Astrocyte (in vitro differentiated cells and primary cell): ENCODE measurements at regions not wholly inside any gene's neighbourhood (a gene's known extent, or its start where the extent isn't known, plus 50 kb on each side); places are given as distances from the start of the nearest gene placed in this dataset.

Source experiments
- DNase-seq: peaks from one replicate; pipeline ENCODE4 v3.0.0-alpha.2; 2010; ENCODE audit warnings: low read depth
- FAIRE-seq: peaks from 2 replicates; lab custom pipeline; 2011; peaks lifted over from hg19 to GRCh38; lab: Jason Lieb, UNC
- H2AFZ ChIP-seq: 2 replicates; pipeline ENCODE4 v1.6.0; 2012; ENCODE audit warnings: low read depth, low read length, inconsistent platforms
- H3K27ac ChIP-seq: 2 replicates; pipeline ENCODE4 v1.5.1; 2011; ENCODE audit warnings: low read depth, low read length, inconsistent platforms
- H3K27me3 ChIP-seq: 2 replicates; pipeline ENCODE4 v1.6.0; 2011; ENCODE audit warnings: low read length, inconsistent platforms; ENCODE audit not compliant: insufficient read depth
- H3K36me3 ChIP-seq: 2 replicates; pipeline ENCODE4 v1.5.1; 2011; ENCODE audit warnings: low read length, inconsistent platforms; ENCODE audit not compliant: insufficient read depth
- H3K4me1 ChIP-seq: 2 replicates; pipeline ENCODE4 v1.5.1; 2011; ENCODE audit warnings: low read length, inconsistent platforms; ENCODE audit not compliant: insufficient read depth
- H3K4me2 ChIP-seq: 2 replicates; pipeline ENCODE4 v1.6.0; 2012; ENCODE audit warnings: low read length, inconsistent platforms
- H3K4me3 ChIP-seq: 2 replicates; pipeline ENCODE4 v1.5.1; 2011; ENCODE audit warnings: low read depth, mild to moderate bottlenecking, low read length, inconsistent platforms; ENCODE audit not compliant: insufficient read depth
- H3K79me2 ChIP-seq: 2 replicates; pipeline ENCODE4 v1.6.0; 2012; ENCODE audit warnings: mild to moderate bottlenecking, low read length, inconsistent platforms; ENCODE audit not compliant: insufficient read depth
- H3K9ac ChIP-seq: 2 replicates; pipeline ENCODE4 v1.6.0; 2012; ENCODE audit warnings: mild to moderate bottlenecking, low read length, inconsistent platforms
- H3K9me3 ChIP-seq: 2 replicates; pipeline ENCODE4 v1.5.1; 2012; ENCODE audit warnings: low read depth, mild to moderate bottlenecking, low read length, inconsistent platforms; ENCODE audit not compliant: insufficient read depth
- H4K20me1 ChIP-seq: 2 replicates; pipeline ENCODE4 v1.6.0; 2012; ENCODE audit warnings: low read length, inconsistent platforms; ENCODE audit not compliant: insufficient read depth
- H3K27ac Mint-ChIP-seq: one replicate; pipeline ENCODE4 v1.8.0; 2021; ENCODE audit warnings: mild to moderate bottlenecking, mixed read lengths; ENCODE audit not compliant: unreplicated experiment
- H3K27me3 Mint-ChIP-seq: one replicate; pipeline ENCODE4 v1.8.0; 2021; ENCODE audit warnings: low read depth, mixed read lengths; ENCODE audit not compliant: unreplicated experiment
- H3K36me3 Mint-ChIP-seq: one replicate; pipeline ENCODE4 v1.8.0; 2021; ENCODE audit warnings: low read depth, mixed read lengths; ENCODE audit not compliant: unreplicated experiment
- H3K4me1 Mint-ChIP-seq: one replicate; pipeline ENCODE4 v1.8.0; 2021; ENCODE audit warnings: low read depth, mixed read lengths; ENCODE audit not compliant: unreplicated experiment
- H3K4me3 Mint-ChIP-seq: one replicate; pipeline ENCODE4 v1.8.0; 2021; ENCODE audit warnings: mild to moderate bottlenecking, moderate library complexity, mixed read lengths; ENCODE audit not compliant: unreplicated experiment
- H3K9me3 Mint-ChIP-seq: one replicate; pipeline ENCODE4 v1.8.0; 2021; ENCODE audit warnings: mild to moderate bottlenecking, mixed read lengths; ENCODE audit not compliant: unreplicated experiment
- EZH2 ChIP-seq: IDR thresholded peaks from 2 replicates; pipeline ENCODE4 v1.6.1; 2012; ENCODE audit warnings: mild to moderate bottlenecking, low read length, inconsistent platforms; ENCODE audit not compliant: insufficient read depth
- TF ChIP-seq, protein P1 (sequence below): IDR thresholded peaks from 2 replicates; pipeline ENCODE4 v1.5.1; 2011; ENCODE audit warnings: low read depth, mild to moderate bottlenecking, inconsistent platforms, low read length, moderate library complexity; ENCODE audit not compliant: insufficient read depth

DNA sequence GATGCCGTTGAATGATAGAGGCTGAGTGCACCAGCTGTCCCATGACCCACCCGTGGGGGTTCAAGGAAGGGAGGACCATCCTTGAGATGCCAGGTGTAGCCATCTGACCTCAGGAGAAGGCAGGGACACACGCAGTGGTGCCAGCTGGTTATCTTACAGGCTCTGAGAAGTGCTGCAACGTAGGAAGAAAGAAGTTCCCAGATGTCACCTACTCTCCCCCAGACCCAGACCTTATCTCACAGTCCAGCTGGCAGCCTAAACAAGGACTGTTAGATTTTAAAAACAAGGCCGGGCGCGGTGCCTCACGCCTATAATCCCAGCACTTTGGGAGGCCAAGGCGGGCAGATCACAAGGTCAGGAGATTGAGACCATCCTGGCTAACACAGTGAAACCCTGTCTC, 1307.6 kb downstream of the TBC1D22A start:
- H4K20me1 ChIP-seq = no peaks in the 10 kb centered on the region
- FAIRE-seq (no peak), DNase-seq (no peak)
- Mint-ChIP-seq H3K27me3 (peaks cover 31% of the 10 kb centered on the region), H3K4me1 (no peaks in the 10 kb centered on the region), H3K9me3 (peaks cover 6% of the 10 kb centered on the region), H3K27ac (no peak overlapping the region), H3K4me3 (no peak overlapping the region), H3K36me3 (no peaks in the 10 kb centered on the region)
- H2AFZ ChIP-seq = no peak overlapping the region
- no peak overlapping the region for H3K4me2 ChIP-seq
- no peaks in the 10 kb centered on the region for H3K4me1 ChIP-seq
- no peak overlapping the region for H3K27ac ChIP-seq
- no peak overlapping the region for H3K4me3 ChIP-seq
- TF ChIP-seq EZH2 = no peak
- H3K36me3 ChIP-seq = no peaks in the 10 kb centered on the region
- no peak overlapping the region for H3K9ac ChIP-seq
- H3K27me3 ChIP-seq = no peaks in the 10 kb centered on the region
- peaks cover 13% of the 10 kb centered on the region for H3K9me3 ChIP-seq
- no peaks in the 10 kb centered on the region for H3K79me2 ChIP-seq

DNA sequence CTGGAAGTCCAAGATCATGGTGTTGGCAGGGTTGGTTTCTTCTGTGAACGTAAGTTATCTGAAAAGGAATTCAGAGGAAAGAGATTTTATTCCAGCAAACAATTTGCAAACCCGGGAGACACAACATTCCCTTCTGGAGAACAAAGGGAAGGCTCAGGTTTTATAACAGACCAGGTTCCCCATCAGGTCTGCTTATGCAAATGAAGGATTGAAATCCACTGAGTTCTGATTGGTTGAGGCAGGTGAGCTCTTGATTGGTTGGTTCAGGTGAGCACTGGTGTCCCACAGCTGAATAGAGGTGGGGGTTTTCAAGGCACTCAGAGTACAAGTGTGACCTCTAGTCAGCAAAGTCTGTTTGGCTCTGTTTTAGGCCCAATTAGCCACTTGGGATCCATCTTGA, 1306.8 kb downstream of the TBC1D22A start:
- no peak for TF ChIP-seq EZH2
- TF ChIP-seq, protein P1, sequence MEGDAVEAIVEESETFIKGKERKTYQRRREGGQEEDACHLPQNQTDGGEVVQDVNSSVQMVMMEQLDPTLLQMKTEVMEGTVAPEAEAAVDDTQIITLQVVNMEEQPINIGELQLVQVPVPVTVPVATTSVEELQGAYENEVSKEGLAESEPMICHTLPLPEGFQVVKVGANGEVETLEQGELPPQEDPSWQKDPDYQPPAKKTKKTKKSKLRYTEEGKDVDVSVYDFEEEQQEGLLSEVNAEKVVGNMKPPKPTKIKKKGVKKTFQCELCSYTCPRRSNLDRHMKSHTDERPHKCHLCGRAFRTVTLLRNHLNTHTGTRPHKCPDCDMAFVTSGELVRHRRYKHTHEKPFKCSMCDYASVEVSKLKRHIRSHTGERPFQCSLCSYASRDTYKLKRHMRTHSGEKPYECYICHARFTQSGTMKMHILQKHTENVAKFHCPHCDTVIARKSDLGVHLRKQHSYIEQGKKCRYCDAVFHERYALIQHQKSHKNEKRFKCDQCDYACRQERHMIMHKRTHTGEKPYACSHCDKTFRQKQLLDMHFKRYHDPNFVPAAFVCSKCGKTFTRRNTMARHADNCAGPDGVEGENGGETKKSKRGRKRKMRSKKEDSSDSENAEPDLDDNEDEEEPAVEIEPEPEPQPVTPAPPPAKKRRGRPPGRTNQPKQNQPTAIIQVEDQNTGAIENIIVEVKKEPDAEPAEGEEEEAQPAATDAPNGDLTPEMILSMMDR = no peak
- H4K20me1 ChIP-seq = no peaks in the 10 kb centered on the region
- H2AFZ ChIP-seq = no peak overlapping the region
- no peak overlapping the region for H3K4me3 ChIP-seq
- H3K27ac Mint-ChIP-seq = no peak overlapping the region
- H3K4me1 ChIP-seq = no peaks in the 10 kb centered on the region
- no peak overlapping the region for H3K4me3 Mint-ChIP-seq
- H3K27ac ChIP-seq = no peak overlapping the region
- no peaks in the 10 kb centered on the region for H3K36me3 Mint-ChIP-seq
- no peaks in the 10 kb centered on the region for H3K27me3 ChIP-seq
- H3K4me1 Mint-ChIP-seq = no peaks in the 10 kb centered on the region
- H3K36me3 ChIP-seq = no peaks in the 10 kb centered on the region
- FAIRE-seq (no peak), DNase-seq (no peak)
- H3K79me2 ChIP-seq = no peaks in the 10 kb centered on the region
- H3K27me3 Mint-ChIP-seq = peaks cover 33% of the 10 kb centered on the region
- peaks cover 10% of the 10 kb centered on the region for H3K9me3 ChIP-seq
- peaks cover 3% of the 10 kb centered on the region for H3K9me3 Mint-ChIP-seq
- H3K9ac ChIP-seq = no peak overlapping the region
- H3K4me2 ChIP-seq = no peak overlapping the region

DNA sequence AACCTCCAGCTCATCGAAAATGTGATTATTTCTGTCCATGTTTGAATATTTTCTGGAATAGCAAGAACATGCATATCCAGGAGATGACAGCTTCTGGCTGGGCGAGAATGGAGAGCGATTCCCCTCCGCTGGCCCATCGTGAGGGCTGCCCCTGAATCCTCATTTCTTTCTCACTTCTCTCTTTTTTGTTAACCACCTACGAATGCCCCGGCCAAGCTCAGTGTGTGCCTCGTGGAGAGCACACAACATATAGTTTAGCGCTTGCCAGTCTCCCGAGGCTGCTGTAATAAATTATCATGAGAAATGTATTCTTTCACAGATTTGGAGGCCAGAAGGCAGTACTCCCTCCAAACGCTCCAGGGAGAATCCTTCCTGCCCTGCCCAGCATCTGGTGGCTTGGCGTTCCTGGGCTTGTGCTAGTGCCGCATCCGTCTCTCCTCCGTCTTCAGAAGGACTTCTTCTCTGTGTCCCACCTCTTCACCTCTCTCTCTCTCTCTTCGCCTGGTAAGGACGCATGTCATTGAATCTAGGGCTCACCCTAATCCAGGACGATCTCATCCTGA, 1306.0 kb downstream of the TBC1D22A start:
- Mint-ChIP-seq H3K4me3 (no peak overlapping the region), H3K4me1 (no peaks in the 10 kb centered on the region), H3K27ac (no peak overlapping the region), H3K27me3 (peaks cover 33% of the 10 kb centered on the region), H3K9me3 (peaks cover 3% of the 10 kb centered on the region), H3K36me3 (no peaks in the 10 kb centered on the region)
- TF ChIP-seq EZH2 = no peak
- TF ChIP-seq, protein P1 = no peak
- no peaks in the 10 kb centered on the region for H3K79me2 ChIP-seq
- no peak overlapping the region for H3K9ac ChIP-seq
- H2AFZ ChIP-seq = no peak overlapping the region
- no peak overlapping the region for H3K4me2 ChIP-seq
- H3K4me3 ChIP-seq = no peak overlapping the region
- H3K4me1 ChIP-seq = no peaks in the 10 kb centered on the region
- DNase-seq (no peak), FAIRE-seq (no peak)
- no peaks in the 10 kb centered on the region for H3K36me3 ChIP-seq
- no peak overlapping the region for H3K27ac ChIP-seq
- peaks cover 8% of the 10 kb centered on the region for H3K9me3 ChIP-seq
- no peaks in the 10 kb centered on the region for H3K27me3 ChIP-seq
- H4K20me1 ChIP-seq = no peaks in the 10 kb centered on the region
